ENCODE measurements at regions not wholly inside any gene's neighbourhood (a gene's known extent, or its start where the extent isn't known, plus 50 kb on each side); places are given as distances from the start of the nearest gene placed in this dataset.

- H4K20me1 ChIP-seq (replicated peaks; ENCODE audit: insufficient read depth): no peaks in the 10 kb centered on the region
- ATAC-seq: no peak
- H3K36me3 ChIP-seq (ENCODE audit: insufficient read depth): no peaks in the 10 kb centered on the region
- H3K4me1 Mint-ChIP-seq: peaks cover 16% of the 10 kb centered on the region
- H3K27ac ChIP-seq (ENCODE audit: low read depth): no peak overlapping the region
- H2AFZ ChIP-seq: no peak overlapping the region
- no peaks in the 10 kb centered on the region for H3F3A ChIP-seq (replicated peaks; ENCODE audit: low read depth)
- no peak overlapping the region for H3K27ac Mint-ChIP-seq
- H3K27me3 Mint-ChIP-seq (ENCODE audit: insufficient read depth, low read depth, poor library complexity): peaks cover 1% of the 10 kb centered on the region
- H3K4me3 Mint-ChIP-seq: no peak overlapping the region
- no peaks in the 10 kb centered on the region for H3K4me1 ChIP-seq (ENCODE audit: insufficient read depth)
- no peaks in the 10 kb centered on the region for H3K79me2 ChIP-seq (replicated peaks; ENCODE audit: insufficient read depth)
- H3K4me2 ChIP-seq: no peak overlapping the region
- H3K9me3 Mint-ChIP-seq: no peaks in the 10 kb centered on the region; the same call in 1 of the 3 replicates
- TF ChIP-seq STAT1 (IDR thresholded peaks at IDR 0.05; ENCODE audit: unreplicated experiment): no peak
- TF ChIP-seq CREB1 (CRISPR knock-in tag; IDR thresholded peaks at IDR 0.05; ENCODE audit: low read depth): no peak
- no peak for TF ChIP-seq EZH2phosphoT487 (IDR thresholded peaks at IDR 0.05; ENCODE audit: unreplicated experiment)
- TF ChIP-seq POLR2AphosphoS5 (IDR thresholded peaks at IDR 0.05; ENCODE audit: low read depth): no peak
- TF ChIP-seq CTCF (conservative IDR thresholded peaks at IDR 0.05; ENCODE audit: low read depth in 2 of 2): no peak
- no peak for TF ChIP-seq JUNB (IDR thresholded peaks at IDR 0.05; ENCODE audit: unreplicated experiment)
- no peak for TF ChIP-seq NANOG (IDR thresholded peaks at IDR 0.05; ENCODE audit: borderline replicate concordance)
- no peak for TF ChIP-seq ZNF462 (CRISPR knock-in tag; IDR thresholded peaks at IDR 0.05)
- no peak for TF ChIP-seq ZNF331 (CRISPR knock-in tag; IDR thresholded peaks at IDR 0.05; ENCODE audit: low read depth)
- TF ChIP-seq ZNF114 (CRISPR knock-in tag; IDR thresholded peaks at IDR 0.05): no peak
- no peak for TF ChIP-seq ETS1 (IDR thresholded peaks at IDR 0.05)
- no peak for TF ChIP-seq REST (IDR thresholded peaks at IDR 0.05; ENCODE audit: unreplicated experiment)
- TF ChIP-seq EZH2 (IDR thresholded peaks at IDR 0.05; ENCODE audit: low read depth, unreplicated experiment): no peak
- H3K9me2 ChIP-seq (ENCODE audit: insufficient read depth): peaks cover 14% of the 10 kb centered on the region; the same call in 1 of the 2 replicates
- DNase-seq (ENCODE audit: low spot score): no peak
- no peaks in the 10 kb centered on the region for H3K27me3 ChIP-seq (ENCODE audit: insufficient read depth)
- H3K4me3 ChIP-seq: no peak overlapping the region
- H3K36me3 Mint-ChIP-seq (ENCODE audit: low read depth): no peaks in the 10 kb centered on the region
Observed at GRCh38 chr2:147227313-147227712, 617.5 kb upstream of the ACVR2A start.

All from GM23338 (cell line).